NCI-H2081 (cell line): ENCODE measurements at regions not wholly inside any gene's neighbourhood (a gene's known extent, or its start where the extent isn't known, plus 50 kb on each side); places are given as distances from the start of the nearest gene placed in this dataset.
"Not testable (repeated sequence)": the region's sequence is repeated elsewhere in the genome, so short reads cannot be mapped to it uniquely, and the experiment has no call there.

Experiments used
- DNase-seq, 2 experiments: peaks; one replicate each; lab custom pipeline; 2025; lab: John Stamatoyannopoulos, UW

- no peak for DNase-seq
Measured at GRCh38 chr7:119572132-119572531, 700.8 kb upstream of the KCND2 start.

- DNase-seq = no peak
Measured at GRCh38 chr7:119572541-119572940, 700.4 kb upstream of the KCND2 start.

GRCh38 chr7:119578116-119578515 lies 694.9 kb upstream of the KCND2 start:
- DNase-seq = no peak

GRCh38 chr7:119594956-119595355 lies 678.0 kb upstream of the KCND2 start:
- DNase-seq = peak; percentile 10 to 51

- no peak for DNase-seq
Measured at GRCh38 chr7:119596651-119597050, 676.3 kb upstream of the KCND2 start.

- no peak for DNase-seq
Measured at GRCh38 chr7:119606297-119606696, 666.7 kb upstream of the KCND2 start.

- no peak for DNase-seq
Measured at GRCh38 chr7:119620769-119621168, 652.2 kb upstream of the KCND2 start.

- DNase-seq = no peak
Measured at GRCh38 chr7:119623427-119623826, 649.5 kb upstream of the KCND2 start.

GRCh38 chr7:119630406-119630969 lies 642.5 kb upstream of the KCND2 start:
- no peak for DNase-seq

- not testable (repeated sequence) for DNase-seq
Measured at GRCh38 chr7:119633812-119634211, 639.2 kb upstream of the KCND2 start.

GRCh38 chr7:119640326-119640725 lies 632.6 kb upstream of the KCND2 start:
- no peak for DNase-seq

- DNase-seq = no peak
Measured at GRCh38 chr7:119640861-119641260, 632.1 kb upstream of the KCND2 start.

GRCh38 chr7:119643558-119643957 lies 629.4 kb upstream of the KCND2 start:
- DNase-seq = no peak

GRCh38 chr7:119647286-119647685 lies 625.7 kb upstream of the KCND2 start:
- no peak for DNase-seq

GRCh38 chr7:119648752-119649151 lies 624.2 kb upstream of the KCND2 start:
- DNase-seq = not testable (repeated sequence)

GRCh38 chr7:119660080-119660479 lies 612.9 kb upstream of the KCND2 start:
- DNase-seq = no peak

GRCh38 chr7:119664601-119665000 lies 608.4 kb upstream of the KCND2 start:
- no peak for DNase-seq

- DNase-seq = no peak
Measured at GRCh38 chr7:119665796-119666195, 607.2 kb upstream of the KCND2 start.

- DNase-seq = no peak
Measured at GRCh38 chr7:119681336-119681735, 591.6 kb upstream of the KCND2 start.

GRCh38 chr7:119684763-119685162 lies 588.2 kb upstream of the KCND2 start:
- no peak for DNase-seq

GRCh38 chr7:119685906-119686305 lies 587.1 kb upstream of the KCND2 start:
- DNase-seq = no peak

GRCh38 chr7:119688831-119689230 lies 584.1 kb upstream of the KCND2 start:
- no peak for DNase-seq

- no peak for DNase-seq
Measured at GRCh38 chr7:119692541-119692940, 580.4 kb upstream of the KCND2 start.

GRCh38 chr7:119694506-119694905 lies 578.5 kb upstream of the KCND2 start:
- DNase-seq = no peak

GRCh38 chr7:119696336-119696735 lies 576.6 kb upstream of the KCND2 start:
- DNase-seq = no peak
